Lower leg skin (tissue), 4 donors: ENCODE measurements at regions not wholly inside any gene's neighbourhood (a gene's known extent, or its start where the extent isn't known, plus 50 kb on each side); places are given as distances from the start of the nearest gene placed in this dataset.

Source experiments
- DNase-seq, 2 donors: peaks; one replicate each; pipeline ENCODE4 v3.0.0-alpha.2; 2019; ENCODE audit warnings: low spot score in 2 of 2
- H3K4me3 ChIP-seq: fragments of 200-600 bp; sonication (generic); 2 replicates; pipeline ENCODE4 v1.5.1; 2017; ENCODE audit warnings: mild to moderate bottlenecking, low read depth; ENCODE audit not compliant: poor library complexity, severe bottlenecking
- POLR2A ChIP-seq, 2 donors: fragments of 450-650 bp; IDR thresholded peaks; one replicate each; pipeline ENCODE4 v1.6.1; 2016 to 2017; ENCODE audit warnings: antibody characterized with exemption in 2 of 2, mild to moderate bottlenecking in 1 of 2, moderate library complexity in 1 of 2
- WGBS, 2 donors: methylation state at CpG; one replicate each; pipeline ENCODE4 v1.1.5; 2018; 5-methylcytosine and 5-hydroxymethylcytosine counted together
- intact Hi-C: fragments of 100-400 bp; cut with DNase I; formaldehyde crosslinking; loops from one replicate; pipeline ENCODE4 v1.15.0; 2023; ENCODE audit warnings: low total_unique reads
- TF ChIP-seq, protein P1 (sequence below), 3 donors: fragments of 450-650 bp; IDR thresholded peaks; one replicate each; pipeline ENCODE4 v1.5.1; 2016; ENCODE audit warnings: antibody characterized with exemption in 3 of 3, mild to moderate bottlenecking in 3 of 3, moderate library complexity in 2 of 3

DNA sequence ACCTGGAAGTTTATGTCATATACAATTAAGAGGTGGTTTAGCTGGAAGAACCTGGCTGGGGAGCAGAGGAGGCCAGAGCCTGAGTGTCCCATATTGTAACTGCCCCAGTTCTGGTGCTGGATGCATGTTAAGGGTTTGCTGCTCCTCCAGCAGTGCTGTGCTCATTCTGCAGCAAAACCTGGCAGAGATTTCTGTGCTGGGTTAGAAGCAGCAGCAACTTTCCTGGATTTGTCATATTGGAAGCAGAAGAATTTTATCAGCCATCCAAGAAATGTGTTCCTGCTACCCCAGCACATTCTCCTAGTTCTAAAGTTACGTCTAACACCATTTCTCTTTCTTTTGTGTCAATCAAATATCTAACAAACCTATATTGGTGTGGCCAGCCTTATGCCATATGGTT, 284.1 kb downstream of the TDRD15 start:
- intact Hi-C loops, result no loop called here
- 68 to 73% methylated on average over 1 of the region's 1 CpG for WGBS, 2 donors
- DNase-seq, result no peak

DNA sequence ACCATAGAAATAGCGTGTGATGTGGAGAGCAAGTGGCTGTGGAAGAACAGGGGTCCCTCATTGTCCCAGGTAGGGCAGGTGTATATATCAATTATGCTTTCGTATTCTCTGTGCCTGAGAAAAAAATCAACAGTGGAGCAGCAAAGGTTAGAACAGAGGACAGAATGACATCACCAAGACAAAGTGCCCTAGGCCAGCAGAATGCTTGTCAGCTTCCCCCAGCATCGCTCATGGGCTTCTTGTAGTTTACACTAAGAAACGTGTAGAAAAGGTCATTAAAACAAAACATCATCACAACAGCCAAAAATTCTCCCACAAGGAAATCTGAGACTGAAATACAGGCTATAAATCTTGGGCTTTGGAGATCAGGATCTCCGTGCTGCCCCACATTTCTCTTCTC, 288.0 kb downstream of the TDRD15 start:
- no peak overlapping the region for H3K4me3 ChIP-seq
- WGBS, 2 donors, result 70 to 74% methylated on average over 5 of the region's 5 CpGs
- TF ChIP-seq POLR2A (IDR thresholded peaks at IDR 0.05), result no peak
- TF ChIP-seq, protein P1, sequence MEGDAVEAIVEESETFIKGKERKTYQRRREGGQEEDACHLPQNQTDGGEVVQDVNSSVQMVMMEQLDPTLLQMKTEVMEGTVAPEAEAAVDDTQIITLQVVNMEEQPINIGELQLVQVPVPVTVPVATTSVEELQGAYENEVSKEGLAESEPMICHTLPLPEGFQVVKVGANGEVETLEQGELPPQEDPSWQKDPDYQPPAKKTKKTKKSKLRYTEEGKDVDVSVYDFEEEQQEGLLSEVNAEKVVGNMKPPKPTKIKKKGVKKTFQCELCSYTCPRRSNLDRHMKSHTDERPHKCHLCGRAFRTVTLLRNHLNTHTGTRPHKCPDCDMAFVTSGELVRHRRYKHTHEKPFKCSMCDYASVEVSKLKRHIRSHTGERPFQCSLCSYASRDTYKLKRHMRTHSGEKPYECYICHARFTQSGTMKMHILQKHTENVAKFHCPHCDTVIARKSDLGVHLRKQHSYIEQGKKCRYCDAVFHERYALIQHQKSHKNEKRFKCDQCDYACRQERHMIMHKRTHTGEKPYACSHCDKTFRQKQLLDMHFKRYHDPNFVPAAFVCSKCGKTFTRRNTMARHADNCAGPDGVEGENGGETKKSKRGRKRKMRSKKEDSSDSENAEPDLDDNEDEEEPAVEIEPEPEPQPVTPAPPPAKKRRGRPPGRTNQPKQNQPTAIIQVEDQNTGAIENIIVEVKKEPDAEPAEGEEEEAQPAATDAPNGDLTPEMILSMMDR (IDR thresholded peaks at IDR 0.05), result no peak
- intact Hi-C loops, result no loop called here
- DNase-seq, result no peak

More for the DNA sequence above, 284.1 kb downstream of the TDRD15 start:
- TF ChIP-seq, protein P1 (IDR thresholded peaks at IDR 0.05), result no peak
- no peak for TF ChIP-seq POLR2A (IDR thresholded peaks at IDR 0.05)
- no peak overlapping the region for H3K4me3 ChIP-seq

DNA sequence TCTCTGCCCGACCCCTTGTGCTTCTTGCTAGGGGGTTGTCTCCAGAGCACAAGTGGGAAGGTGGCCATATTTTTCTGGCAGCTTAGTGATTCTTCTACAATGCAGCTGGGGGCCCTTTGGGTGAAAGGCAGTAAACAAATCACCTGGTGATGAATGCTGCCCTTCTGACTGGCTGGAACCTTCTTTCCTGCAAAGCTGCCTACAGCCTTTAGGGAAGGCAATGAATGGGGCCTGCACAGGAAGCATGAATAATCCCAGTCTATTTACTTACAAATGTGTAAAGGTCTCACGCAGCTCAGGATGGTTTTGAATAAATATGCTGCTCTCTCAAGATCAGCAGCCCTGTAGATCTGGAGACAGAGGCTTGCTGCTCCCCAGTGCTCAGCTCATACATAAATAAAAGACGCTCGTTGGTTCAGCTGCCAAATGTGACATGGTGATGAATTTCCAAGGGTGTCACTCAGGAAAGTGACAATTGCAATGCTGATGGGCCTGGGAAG, 289.2 kb downstream of the TDRD15 start:
- no peak for DNase-seq
- TF ChIP-seq, protein P1 (IDR thresholded peaks at IDR 0.05), result no peak
- TF ChIP-seq POLR2A (IDR thresholded peaks at IDR 0.05), result no peak
- H3K4me3 ChIP-seq, result no peak overlapping the region
- WGBS, 2 donors, result 81 to 86% methylated on average over 4 of the region's 4 CpGs
- intact Hi-C loops, result no loop called here

DNA sequence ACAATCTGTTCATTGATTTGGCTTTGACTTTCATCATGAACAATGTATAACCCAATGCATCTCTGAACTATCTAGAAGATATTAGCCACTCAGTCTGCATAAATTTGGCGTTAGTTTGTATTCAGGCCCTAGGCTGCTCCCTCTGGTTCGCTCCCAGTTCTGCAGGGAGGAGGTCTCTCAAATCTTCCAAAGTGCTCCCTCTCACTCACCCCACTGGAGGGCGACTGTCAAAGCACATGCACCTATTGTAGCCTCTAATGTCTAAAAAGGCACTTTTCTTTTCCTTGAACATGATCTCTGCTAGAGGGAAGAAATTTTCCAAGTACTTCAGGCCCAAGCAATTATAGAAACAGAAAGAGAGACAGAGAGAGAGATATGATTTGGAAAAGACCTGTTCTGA, 291.5 kb downstream of the TDRD15 start:
- DNase-seq, result no peak
- 74 to 88% methylated on average over 3 of the region's 3 CpGs for WGBS, 2 donors
- TF ChIP-seq, protein P1 (IDR thresholded peaks at IDR 0.05), result no peak
- no peak for TF ChIP-seq POLR2A (IDR thresholded peaks at IDR 0.05)
- intact Hi-C loops, result no loop called here
- no peak overlapping the region for H3K4me3 ChIP-seq

DNA sequence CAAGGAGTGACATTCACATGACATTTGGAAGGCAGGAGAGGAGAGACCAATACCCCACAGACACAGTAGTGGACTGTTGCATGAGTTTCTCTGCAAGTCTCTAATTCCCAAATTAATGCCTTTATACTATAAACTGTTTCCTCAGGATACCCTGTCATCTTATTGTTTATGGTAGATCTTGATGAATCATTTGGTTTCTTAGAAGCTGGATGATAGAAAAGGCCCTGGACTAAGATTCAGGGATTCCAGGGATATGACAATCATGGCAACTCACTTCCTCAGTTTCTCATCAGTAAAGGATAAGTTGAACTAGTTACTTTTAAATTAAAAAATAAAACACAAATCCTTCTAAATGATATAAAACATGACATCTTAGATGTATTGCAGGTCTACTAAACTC, 292.5 kb downstream of the TDRD15 start:
- intact Hi-C loops, result no loop called here
- no peak for TF ChIP-seq POLR2A (IDR thresholded peaks at IDR 0.05)
- TF ChIP-seq, protein P1 (IDR thresholded peaks at IDR 0.05), result no peak
- DNase-seq, result no peak
- H3K4me3 ChIP-seq, result no peak overlapping the region

DNA sequence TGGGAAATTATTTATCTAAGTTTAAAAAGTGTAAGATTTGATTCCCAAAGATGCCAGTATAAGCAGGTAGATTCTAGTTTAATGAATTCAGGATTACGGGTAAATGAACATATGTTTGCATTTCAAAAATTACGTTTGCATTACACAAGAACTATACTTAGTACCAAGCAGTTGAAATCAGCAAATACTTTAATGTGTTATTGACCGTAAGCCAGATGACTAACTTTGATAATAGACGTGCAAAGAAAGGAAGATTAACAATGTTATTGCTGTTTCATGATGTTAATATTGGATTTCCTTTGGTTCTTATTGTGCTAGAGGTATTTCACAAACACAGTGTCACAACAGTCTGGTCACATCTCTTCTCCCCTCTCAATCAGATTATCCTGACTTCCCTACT, 294.7 kb downstream of the TDRD15 start:
- DNase-seq, result no peak
- H3K4me3 ChIP-seq, result no peak overlapping the region
- TF ChIP-seq, protein P1 (IDR thresholded peaks at IDR 0.05), result no peak
- no peak for TF ChIP-seq POLR2A (IDR thresholded peaks at IDR 0.05)
- intact Hi-C loops, result no loop called here
- WGBS, 2 donors, result 31 to 33% methylated on average over 4 of the region's 4 CpGs
